Panc1 (cell line): ENCODE measurements at regions not wholly inside any gene's neighbourhood (a gene's known extent, or its start where the extent isn't known, plus 50 kb on each side); places are given as distances from the start of the nearest gene placed in this dataset.

ENCODE experiments used
- ATAC-seq: fragments of 200-7000 bp; cut with Tn5 transposase; 2 replicates; pipeline ENCODE4 v1.9.1; 2020; ENCODE audit warnings: mild to moderate bottlenecking, moderate library complexity
- BruUV-seq: library from RNA; stranded (reverse); fragments of 400-500 nt; replicated peaks from 2 replicates; lab custom pipeline; 2021; lab: Mats Ljungman, UMichigan
- CTCF ChIA-PET: fragments of 300-600 bp; sonication (Branson Sonifier 250); formaldehyde crosslinking; loops from one replicate; lab custom pipeline; 2022; ENCODE audit warnings: antibody characterized with exemption; lab: Charles Lee
- POLR2A ChIA-PET: fragments of 300-600 bp; sonication (Branson Sonifier 250); formaldehyde crosslinking; loops from one replicate; lab custom pipeline; 2022; ENCODE audit warnings: antibody characterized with exemption; lab: Charles Lee
- DNase-seq: peaks from one replicate; pipeline ENCODE4 v3.0.0-alpha.2; 2010; ENCODE audit warnings: low read depth, low spot score
- H3K27ac ChIP-seq: 2 replicates; pipeline ENCODE4 v1.5.1; 2011; ENCODE audit warnings: mild to moderate bottlenecking, low read length, inconsistent platforms
- H3K27me3 ChIP-seq: fragments of 200-500 bp; sonication (Bioruptor generic); 2 replicates; pipeline ENCODE4 v1.6.0; 2014; ENCODE audit warnings: low read length, inconsistent platforms; ENCODE audit not compliant: control insufficient read depth, insufficient read depth
- H3K36me3 ChIP-seq: fragments of 200-500 bp; sonication (Bioruptor generic); 2 replicates; pipeline ENCODE4 v1.5.1; 2014; ENCODE audit warnings: inconsistent platforms, mild to moderate bottlenecking, low read length, moderate library complexity; ENCODE audit not compliant: control insufficient read depth, insufficient read depth
- H3K4me1 ChIP-seq: 2 replicates; pipeline ENCODE4 v1.5.1; 2011; ENCODE audit warnings: inconsistent platforms, mild to moderate bottlenecking, low read length, moderate library complexity; ENCODE audit not compliant: control insufficient read depth, insufficient read depth
- H3K4me3 ChIP-seq, 2 experiments: 2 replicates each; pipeline ENCODE4 v1.5.1; 2011 to 2012; ENCODE audit warnings: low read depth in 2 of 2, low read length in 2 of 2, mild to moderate bottlenecking in 2 of 2, inconsistent platforms in 1 of 2, moderate library complexity in 1 of 2
- H3K9me3 ChIP-seq: fragments of 200-500 bp; sonication (Bioruptor generic); 2 replicates; pipeline ENCODE4 v1.5.1; 2014; ENCODE audit warnings: low read depth, mild to moderate bottlenecking, inconsistent platforms, low read length, moderate library complexity; ENCODE audit not compliant: control insufficient read depth, insufficient read depth
- CTCF ChIP-seq: fragments of 450-650 bp; IDR thresholded peaks from 2 replicates; pipeline ENCODE4 v1.5.1; 2017; ENCODE audit warnings: mild to moderate bottlenecking
- POLR2AphosphoS5 ChIP-seq: IDR thresholded peaks from 2 replicates; pipeline ENCODE4 v1.6.1; 2012; ENCODE audit warnings: mild to moderate bottlenecking, low read depth, low read length, moderate library complexity
- REST ChIP-seq, 2 experiments: IDR thresholded peaks; 2 replicates each; pipeline ENCODE4 v1.6.1; 2011 to 2012; ENCODE audit warnings: low read depth in 2 of 2, control low read depth in 1 of 2, low read length in 1 of 2, mild to moderate bottlenecking in 1 of 2, moderate library complexity in 1 of 2; ENCODE audit not compliant: insufficient read depth in 1 of 2
- SIN3A ChIP-seq: IDR thresholded peaks from 2 replicates; pipeline ENCODE4 v1.6.1; 2012; ENCODE audit warnings: low read depth, mild to moderate bottlenecking, low read length, moderate library complexity, borderline replicate concordance; ENCODE audit not compliant: insufficient read depth
- TCF7L2 ChIP-seq: IDR thresholded peaks from 2 replicates; pipeline ENCODE4 v1.6.1; 2011; ENCODE audit warnings: mild to moderate bottlenecking, low read depth, low read length, inconsistent platforms
- in situ Hi-C: cut with HindIII; loops from 2 replicates; pipeline ENCODE4 v1.10.0; 2016; ENCODE audit warnings: low sequenced_read_pairs, low pct_unique_long_range_greater_than_20kb
- intact Hi-C: fragments of 100-400 bp; cut with micrococcal nuclease; formaldehyde crosslinking; loops from one replicate; pipeline ENCODE4 v1.10.0; 2022; ENCODE audit not compliant: unreplicated experiment

GRCh38 chr4:112819729-112820128 lies 182.8 kb downstream of the LARP7 start:
- no peak overlapping the region for H3K4me3 ChIP-seq
- in situ Hi-C loops (no loop called here), intact Hi-C loops (no loop called here)
- TF ChIP-seq SIN3A (no peak), CTCF (no peak)
- no peak overlapping the region for H3K27ac ChIP-seq
- no peaks in the 10 kb centered on the region for H3K27me3 ChIP-seq
- CTCF ChIA-PET: no interaction called here
- H3K4me1 ChIP-seq: no peaks in the 10 kb centered on the region
- DNase-seq: no peak
- POLR2A ChIA-PET: no interaction called here
- H3K36me3 ChIP-seq: no peaks in the 10 kb centered on the region
- ATAC-seq: no peak
- no peaks in the 10 kb centered on the region for H3K9me3 ChIP-seq
- no TSS peak for BruUV-seq

GRCh38 chr4:112823156-112823555 lies 186.2 kb downstream of the LARP7 start:
- DNase-seq (no peak), ATAC-seq (no peak)
- no peaks in the 10 kb centered on the region for H3K4me1 ChIP-seq
- no peaks in the 10 kb centered on the region for H3K27me3 ChIP-seq
- intact Hi-C loops (no loop called here), in situ Hi-C loops (no loop called here)
- H3K36me3 ChIP-seq: no peaks in the 10 kb centered on the region
- CTCF ChIA-PET: no interaction called here
- H3K27ac ChIP-seq: no peak overlapping the region
- no peak overlapping the region for H3K4me3 ChIP-seq
- no TSS peak for BruUV-seq
- POLR2A ChIA-PET: no interaction called here
- H3K9me3 ChIP-seq: no peaks in the 10 kb centered on the region
- no peak for TF ChIP-seq POLR2AphosphoS5
- no peak for TF ChIP-seq REST (IDR thresholded peaks at IDR 0.05; ENCODE audit: insufficient read depth in 1 of 2, low read depth in 2 of 2, low read length in 1 of 2)
- no peak for TF ChIP-seq SIN3A
- TF ChIP-seq TCF7L2: no peak
- TF ChIP-seq CTCF: no peak

GRCh38 chr4:112823606-112824005 lies 186.7 kb downstream of the LARP7 start:
- no peaks in the 10 kb centered on the region for H3K4me1 ChIP-seq
- intact Hi-C loops: no loop called here
- ChIA-PET POLR2A (no interaction called here), CTCF (no interaction called here)
- no peaks in the 10 kb centered on the region for H3K9me3 ChIP-seq
- DNase-seq (no peak), ATAC-seq (no peak)
- H3K27ac ChIP-seq: no peak overlapping the region
- TF ChIP-seq SIN3A: no peak
- TF ChIP-seq POLR2AphosphoS5: no peak
- in situ Hi-C loops: no loop called here
- H3K27me3 ChIP-seq: no peaks in the 10 kb centered on the region
- BruUV-seq: no TSS peak
- no peaks in the 10 kb centered on the region for H3K36me3 ChIP-seq
- H3K4me3 ChIP-seq: no peak overlapping the region
